NB4 (cell line): ENCODE measurements at regions not wholly inside any gene's neighbourhood (a gene's known extent, or its start where the extent isn't known, plus 50 kb on each side); places are given as distances from the start of the nearest gene placed in this dataset.

Source experiments
- CTCF ChIP-seq: IDR thresholded peaks from one replicate; pipeline ENCODE4 v1.5.1; 2012; ENCODE audit warnings: low read depth, low read length
- POLR2A ChIP-seq: IDR thresholded peaks from 2 replicates; pipeline ENCODE4 v1.6.1; 2011; ENCODE audit warnings: mild to moderate bottlenecking; ENCODE audit not compliant: insufficient read length; ENCODE audit errors: extremely low read depth

GRCh38 chr21:24681456-24681855 lies 925.8 kb downstream of the MRPL39 start:
- TF ChIP-seq CTCF = no peak
- no peak for TF ChIP-seq POLR2A
